Lower lobe of right lung (tissue), 2 donors: ENCODE measurements at regions not wholly inside any gene's neighbourhood (a gene's known extent, or its start where the extent isn't known, plus 50 kb on each side); places are given as distances from the start of the nearest gene placed in this dataset.

Source experiments
- ATAC-seq, 2 donors: fragments of 200-7000 bp; cut with Tn5 transposase; one replicate each; pipeline ENCODE4 v1.9.1; 2020 to 2022; ENCODE audit warnings: mild to moderate bottlenecking in 2 of 2, moderate library complexity in 2 of 2
- DNase-seq: peaks from one replicate; pipeline ENCODE4 v3.0.0-alpha.2; 2020
- H3K27ac ChIP-seq: fragments of 200-600 bp; one replicate; pipeline ENCODE4 v1.8.0; 2022
- H3K27me3 ChIP-seq: fragments of 200-600 bp; one replicate; pipeline ENCODE4 v1.8.0; 2022; ENCODE audit warnings: low read depth
- H3K36me3 ChIP-seq: fragments of 200-600 bp; one replicate; pipeline ENCODE4 v1.8.0; 2022; ENCODE audit warnings: mild to moderate bottlenecking
- H3K4me1 ChIP-seq: fragments of 200-600 bp; one replicate; pipeline ENCODE4 v1.8.0; 2022
- H3K4me3 ChIP-seq: fragments of 200-600 bp; one replicate; pipeline ENCODE4 v1.8.0; 2022; ENCODE audit warnings: mild to moderate bottlenecking
- H3K9me3 ChIP-seq: fragments of 200-600 bp; one replicate; pipeline ENCODE4 v1.8.0; 2022
- CTCF ChIP-seq: fragments of 200-600 bp; IDR thresholded peaks from one replicate; pipeline ENCODE4 v1.8.0; 2022; ENCODE audit warnings: antibody characterized with exemption, mild to moderate bottlenecking
- intact Hi-C: fragments of 100-400 bp; cut with DNase I; formaldehyde crosslinking; loops from one replicate; pipeline ENCODE4 v1.11.0; 2022
- donor health status: DM: no; HTN: yes; CAD: no; lungs with severe emphysema.

GRCh38 chr18:14914771-14915170 lies 166.8 kb downstream of the ANKRD30B start:
- Histone ChIP-seq H3K4me1 (no peaks in the 10 kb centered on the region), H3K27me3 (no peaks in the 10 kb centered on the region), H3K36me3 (no peaks in the 10 kb centered on the region), H3K27ac (no peak overlapping the region), H3K9me3 (no peaks in the 10 kb centered on the region), H3K4me3 (no peak overlapping the region)
- DNase-seq (no peak), ATAC-seq (no peak)
- intact Hi-C loops, result no loop called here
- TF ChIP-seq CTCF, result no peak

GRCh38 chr18:14916181-14916580 lies 168.2 kb downstream of the ANKRD30B start:
- Histone ChIP-seq H3K4me1 (no peaks in the 10 kb centered on the region), H3K36me3 (no peaks in the 10 kb centered on the region), H3K27me3 (no peaks in the 10 kb centered on the region), H3K27ac (no peak overlapping the region), H3K9me3 (no peaks in the 10 kb centered on the region), H3K4me3 (no peak overlapping the region)
- intact Hi-C loops, result no loop called here
- ATAC-seq (no peak), DNase-seq (no peak)
- no peak for TF ChIP-seq CTCF

- no peaks in the 10 kb centered on the region for H3K4me1 ChIP-seq
- intact Hi-C loops, result no loop called here
- no peaks in the 10 kb centered on the region for H3K36me3 ChIP-seq
- H3K27me3 ChIP-seq, result no peaks in the 10 kb centered on the region
- DNase-seq (no peak), ATAC-seq (no peak)
- H3K9me3 ChIP-seq, result no peaks in the 10 kb centered on the region
- TF ChIP-seq CTCF, result no peak
- H3K4me3 ChIP-seq, result no peak overlapping the region
- no peak overlapping the region for H3K27ac ChIP-seq
Observed at GRCh38 chr18:14916851-14917250, 168.9 kb downstream of the ANKRD30B start.

- DNase-seq, result no peak
- no peak overlapping the region for H3K4me3 ChIP-seq
- H3K4me1 ChIP-seq, result no peaks in the 10 kb centered on the region
- TF ChIP-seq CTCF, result no peak
- no peaks in the 10 kb centered on the region for H3K36me3 ChIP-seq
- no peak overlapping the region for H3K27ac ChIP-seq
- intact Hi-C loops, result no loop called here
- H3K27me3 ChIP-seq, result no peaks in the 10 kb centered on the region
- H3K9me3 ChIP-seq, result no peaks in the 10 kb centered on the region
- ATAC-seq, result no peak
Observed at GRCh38 chr18:14917311-14917710, 169.3 kb downstream of the ANKRD30B start.

GRCh38 chr18:14919666-14920065 lies 171.7 kb downstream of the ANKRD30B start:
- H3K4me3 ChIP-seq, result no peak overlapping the region

More at GRCh38 chr18:14919666-14920065, 171.7 kb downstream of the ANKRD30B start:
- no peak for TF ChIP-seq CTCF
- H3K27me3 ChIP-seq, result no peaks in the 10 kb centered on the region
- intact Hi-C loops, result no loop called here
- no peaks in the 10 kb centered on the region for H3K9me3 ChIP-seq
- H3K36me3 ChIP-seq, result no peaks in the 10 kb centered on the region
- no peak for DNase-seq
- H3K4me1 ChIP-seq, result no peaks in the 10 kb centered on the region
- no peak overlapping the region for H3K27ac ChIP-seq
- no peak for ATAC-seq
